Body of pancreas (tissue), 4 donors: ENCODE measurements at regions not wholly inside any gene's neighbourhood (a gene's known extent, or its start where the extent isn't known, plus 50 kb on each side); places are given as distances from the start of the nearest gene placed in this dataset.

Source experiments
- CTCF ChIP-seq, 7 experiments: fragments of 450-650 bp in 4 of 7; fragments of 200-600 bp in 3 of 7; sonication (generic) in 3 of 7; IDR thresholded peaks; one replicate each; pipeline ENCODE4 v1.5.1; 2016 to 2019; ENCODE audit warnings: antibody characterized with exemption in 7 of 7
- POLR2A ChIP-seq, 3 donors: fragments of 450-650 bp; IDR thresholded peaks; one replicate each; pipeline ENCODE4 v1.6.1; 2016; ENCODE audit warnings: antibody characterized with exemption in 3 of 3, mild to moderate bottlenecking in 2 of 3

DNA sequence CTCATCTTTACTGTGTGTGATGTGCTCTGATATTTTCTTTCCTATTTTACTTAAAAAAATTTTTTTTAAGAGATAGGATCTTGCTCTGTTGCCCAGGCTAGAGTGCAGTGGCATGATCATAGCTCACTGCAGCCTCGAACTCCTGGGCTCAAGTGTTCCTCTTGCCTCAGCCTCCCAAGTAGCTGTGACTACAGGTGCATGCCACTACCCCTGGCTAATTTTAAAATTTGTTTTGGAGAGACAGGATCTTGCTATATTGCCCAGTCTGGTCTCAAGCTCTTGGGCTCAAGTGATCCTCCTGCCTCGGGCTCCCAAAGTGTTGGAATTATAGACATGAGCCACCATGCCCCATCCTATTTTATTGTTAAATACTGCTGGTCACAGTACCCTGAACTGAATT lies 67.4 kb downstream of the FOXD2 start:
- TF ChIP-seq CTCF (IDR thresholded peaks at IDR 0.05) (no peak), POLR2A (IDR thresholded peaks at IDR 0.05) (no peak)
